Glutamatergic neuron (in vitro differentiated cells): ENCODE measurements at regions not wholly inside any gene's neighbourhood (a gene's known extent, or its start where the extent isn't known, plus 50 kb on each side); places are given as distances from the start of the nearest gene placed in this dataset.
"Not testable (repeated sequence)": the region's sequence is repeated elsewhere in the genome, so short reads cannot be mapped to it uniquely, and the experiment has no call there.

ENCODE experiments used
- DNase-seq: peaks from one replicate; pipeline ENCODE4 v3.0.0; 2022
- H3K27ac Mint-ChIP-seq: one replicate; pipeline ENCODE4 v1.8.0; 2020; ENCODE audit warnings: mild to moderate bottlenecking, mixed read lengths, inconsistent platforms; ENCODE audit not compliant: unreplicated experiment
- H3K27me3 Mint-ChIP-seq: one replicate; pipeline ENCODE4 v1.8.0; 2020; ENCODE audit warnings: mild to moderate bottlenecking, moderate library complexity, mixed read lengths, inconsistent platforms; ENCODE audit not compliant: unreplicated experiment
- H3K36me3 Mint-ChIP-seq: one replicate; pipeline ENCODE4 v1.8.0; 2020; ENCODE audit warnings: mild to moderate bottlenecking, mixed read lengths, inconsistent platforms; ENCODE audit not compliant: unreplicated experiment
- H3K4me1 Mint-ChIP-seq: one replicate; pipeline ENCODE4 v1.8.0; 2020; ENCODE audit warnings: mild to moderate bottlenecking, low read depth, mixed read lengths, inconsistent platforms; ENCODE audit not compliant: unreplicated experiment
- H3K4me3 Mint-ChIP-seq: one replicate; pipeline ENCODE4 v1.8.0; 2020; ENCODE audit warnings: mild to moderate bottlenecking, mixed read lengths, inconsistent platforms; ENCODE audit not compliant: unreplicated experiment
- H3K9me3 Mint-ChIP-seq: one replicate; pipeline ENCODE4 v1.8.0; 2020; ENCODE audit warnings: mild to moderate bottlenecking, moderate library complexity, mixed read lengths, inconsistent platforms; ENCODE audit not compliant: unreplicated experiment
- TF ChIP-seq, protein P1 (sequence below): fragments of 200-600 bp; sonication (generic); IDR thresholded peaks from one replicate; pipeline ENCODE4 v1.5.0; 2021; ENCODE audit not compliant: partially characterized antibody, unreplicated experiment

DNA sequence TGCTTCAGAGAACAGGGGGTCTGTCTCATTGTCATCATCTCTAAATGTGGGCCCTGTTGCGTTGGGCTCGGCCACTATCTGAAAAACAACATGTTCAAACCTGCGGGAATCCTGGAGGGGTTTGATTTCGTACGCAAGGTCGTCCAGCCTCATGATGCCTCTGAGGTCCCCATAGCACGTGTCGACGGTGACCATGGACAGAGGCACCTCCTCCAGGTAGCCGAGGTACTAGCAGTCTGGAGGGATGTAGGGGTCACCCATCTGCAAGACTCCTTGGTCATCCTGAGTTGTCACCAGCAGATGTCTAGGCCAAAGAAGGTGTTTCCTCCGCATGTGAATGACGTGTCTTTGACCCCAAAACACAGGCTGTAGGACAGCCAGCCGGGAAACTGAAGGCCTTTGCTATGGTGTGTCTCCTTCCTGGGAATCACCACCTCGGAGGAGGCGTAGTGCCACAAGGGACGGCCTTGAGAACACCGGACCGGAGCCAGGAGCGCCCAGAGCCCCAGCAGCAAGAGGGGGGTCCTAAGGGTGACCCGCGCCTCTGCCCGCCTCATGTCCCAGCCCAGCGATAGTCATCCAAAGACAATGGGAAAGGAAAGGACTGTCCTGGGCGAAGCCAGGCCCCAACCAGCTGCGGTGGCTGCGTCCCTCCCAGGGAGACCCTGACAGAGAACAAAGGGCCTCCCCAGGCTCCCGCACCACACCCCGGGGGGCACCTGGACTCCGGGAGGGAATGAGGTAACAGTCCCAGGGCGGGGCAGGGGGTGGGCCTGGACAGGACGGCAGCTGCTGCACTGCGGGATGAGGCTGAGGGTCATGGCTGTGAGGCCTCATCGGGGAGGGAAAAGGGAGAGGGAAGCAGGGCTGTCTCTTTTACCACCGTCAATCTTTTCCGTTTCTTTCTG is 445.5 kb downstream of the TMEM121 start:
- H3K4me3 Mint-ChIP-seq = no peak overlapping the region
- H3K9me3 Mint-ChIP-seq = peaks cover 43% of the 10 kb centered on the region
- peaks cover 4% of the 10 kb centered on the region for H3K36me3 Mint-ChIP-seq

DNA sequence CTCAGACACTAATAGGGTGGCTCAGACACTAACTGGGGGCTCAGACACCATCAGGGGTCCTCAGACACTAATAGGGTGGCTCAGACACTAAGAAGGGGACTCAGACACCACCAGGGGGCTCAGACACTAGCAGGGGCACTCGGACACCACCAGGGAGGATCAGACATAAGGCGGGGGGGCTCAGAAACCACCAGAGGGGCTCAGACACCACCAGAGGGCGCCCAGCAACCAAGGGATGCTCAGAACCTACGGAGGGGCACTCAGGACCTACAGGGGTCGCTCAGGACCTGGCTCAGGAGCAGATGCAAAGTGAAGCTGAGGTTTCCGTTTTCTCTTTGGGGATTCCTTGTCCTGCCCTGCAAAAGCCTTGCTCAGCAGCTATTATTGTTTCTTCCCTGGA is 448.5 kb downstream of the TMEM121 start:
- Mint-ChIP-seq H3K36me3 (no peaks in the 10 kb centered on the region), H3K27me3 (peaks cover 5% of the 10 kb centered on the region), H3K4me3 (no peak overlapping the region), H3K9me3 (peaks cover 28% of the 10 kb centered on the region), H3K4me1 (no peaks in the 10 kb centered on the region), H3K27ac (no peak overlapping the region)
- TF ChIP-seq, protein P1, sequence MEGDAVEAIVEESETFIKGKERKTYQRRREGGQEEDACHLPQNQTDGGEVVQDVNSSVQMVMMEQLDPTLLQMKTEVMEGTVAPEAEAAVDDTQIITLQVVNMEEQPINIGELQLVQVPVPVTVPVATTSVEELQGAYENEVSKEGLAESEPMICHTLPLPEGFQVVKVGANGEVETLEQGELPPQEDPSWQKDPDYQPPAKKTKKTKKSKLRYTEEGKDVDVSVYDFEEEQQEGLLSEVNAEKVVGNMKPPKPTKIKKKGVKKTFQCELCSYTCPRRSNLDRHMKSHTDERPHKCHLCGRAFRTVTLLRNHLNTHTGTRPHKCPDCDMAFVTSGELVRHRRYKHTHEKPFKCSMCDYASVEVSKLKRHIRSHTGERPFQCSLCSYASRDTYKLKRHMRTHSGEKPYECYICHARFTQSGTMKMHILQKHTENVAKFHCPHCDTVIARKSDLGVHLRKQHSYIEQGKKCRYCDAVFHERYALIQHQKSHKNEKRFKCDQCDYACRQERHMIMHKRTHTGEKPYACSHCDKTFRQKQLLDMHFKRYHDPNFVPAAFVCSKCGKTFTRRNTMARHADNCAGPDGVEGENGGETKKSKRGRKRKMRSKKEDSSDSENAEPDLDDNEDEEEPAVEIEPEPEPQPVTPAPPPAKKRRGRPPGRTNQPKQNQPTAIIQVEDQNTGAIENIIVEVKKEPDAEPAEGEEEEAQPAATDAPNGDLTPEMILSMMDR = no peak
- no peak for DNase-seq

More for the DNA sequence above, 445.5 kb downstream of the TMEM121 start:
- DNase-seq = no peak
- Mint-ChIP-seq H3K4me1 (no peaks in the 10 kb centered on the region), H3K27me3 (peaks cover 5% of the 10 kb centered on the region), H3K27ac (no peak overlapping the region)
- TF ChIP-seq, protein P1 = no peak

DNA sequence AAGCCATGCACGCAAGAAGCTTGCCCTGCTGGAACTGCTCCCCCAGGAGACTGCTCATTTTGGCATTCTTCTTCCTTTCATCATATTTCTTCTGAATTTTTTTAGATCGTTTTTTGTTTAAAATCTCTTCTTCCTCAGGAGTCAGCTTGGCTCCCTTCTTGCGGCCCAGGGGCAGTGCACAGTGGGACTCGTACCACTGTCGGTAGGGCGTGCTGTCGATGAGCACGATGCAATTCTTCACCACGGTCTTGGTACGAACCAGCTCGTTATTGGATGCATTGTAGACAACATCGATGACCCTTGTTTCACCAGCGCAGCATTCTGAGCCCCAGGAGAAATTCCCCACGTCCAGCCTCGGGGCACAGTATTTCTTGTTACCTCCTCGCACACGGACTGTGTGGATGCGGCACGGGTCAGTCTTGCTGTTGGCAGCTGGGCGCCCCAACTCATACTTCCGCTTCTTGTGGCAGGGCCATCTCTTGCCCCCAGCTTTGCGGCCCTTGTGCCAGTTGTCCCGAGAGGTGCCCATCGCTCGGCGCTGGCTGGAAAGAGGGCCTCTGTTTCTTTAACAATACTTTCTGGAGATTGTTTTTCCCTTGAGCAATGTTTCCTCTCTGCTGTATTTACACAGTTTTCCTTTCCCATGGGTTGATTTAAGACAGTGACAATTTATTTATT is 452.4 kb downstream of the TMEM121 start:
- Mint-ChIP-seq H3K4me1 (no peaks in the 10 kb centered on the region), H3K9me3 (peaks cover 17% of the 10 kb centered on the region), H3K36me3 (peaks cover 7% of the 10 kb centered on the region), H3K27ac (no peak overlapping the region), H3K27me3 (no peaks in the 10 kb centered on the region), H3K4me3 (no peak overlapping the region)
- TF ChIP-seq, protein P1 = no peak
- DNase-seq = no peak

DNA sequence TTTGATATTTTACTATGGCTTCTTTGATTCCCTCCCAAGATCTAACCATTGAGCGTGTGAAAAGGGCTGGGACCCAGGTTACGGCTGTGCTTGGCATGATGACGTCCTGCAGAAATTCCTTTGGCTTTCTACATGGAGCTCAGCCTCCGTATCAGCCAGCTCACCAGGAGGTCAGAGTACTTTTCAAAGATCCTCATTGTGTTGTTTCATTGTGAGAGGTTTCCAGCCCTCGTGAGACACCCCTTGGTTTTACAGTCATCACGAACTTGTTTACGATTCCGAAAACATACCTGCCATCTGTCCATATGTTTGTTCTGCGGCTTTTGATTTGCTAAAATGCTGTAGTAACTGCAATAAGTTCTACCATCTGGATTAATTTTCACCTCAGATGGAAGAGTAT is 453.1 kb downstream of the TMEM121 start:
- no peak overlapping the region for H3K27ac Mint-ChIP-seq
- peaks cover 7% of the 10 kb centered on the region for H3K36me3 Mint-ChIP-seq
- H3K9me3 Mint-ChIP-seq = peaks cover 13% of the 10 kb centered on the region
- H3K4me1 Mint-ChIP-seq = no peaks in the 10 kb centered on the region
- no peak overlapping the region for H3K4me3 Mint-ChIP-seq
- DNase-seq = no peak
- TF ChIP-seq, protein P1 = no peak
- no peaks in the 10 kb centered on the region for H3K27me3 Mint-ChIP-seq

DNA sequence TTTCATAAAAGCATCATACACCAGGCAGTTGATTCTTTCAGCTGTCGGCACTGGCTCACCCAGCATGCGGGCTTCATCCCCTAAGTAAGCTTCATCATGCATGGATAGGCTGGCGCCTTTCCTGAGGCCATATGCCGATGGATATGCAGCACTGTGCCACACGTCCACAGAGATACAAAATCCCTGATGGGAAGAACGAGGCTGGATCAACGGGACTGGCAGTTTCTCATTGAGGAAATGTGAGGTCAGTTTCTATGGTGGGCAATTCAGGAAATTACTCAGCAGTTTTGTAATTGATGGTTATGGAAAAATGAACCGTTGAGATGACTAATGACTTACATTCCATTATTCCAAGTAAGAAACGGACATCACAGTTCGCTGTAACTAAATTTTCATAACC is 453.8 kb downstream of the TMEM121 start:
- peaks cover 7% of the 10 kb centered on the region for H3K36me3 Mint-ChIP-seq
- no peak overlapping the region for H3K4me3 Mint-ChIP-seq
- no peaks in the 10 kb centered on the region for H3K27me3 Mint-ChIP-seq
- DNase-seq = no peak
- peaks cover 11% of the 10 kb centered on the region for H3K9me3 Mint-ChIP-seq
- TF ChIP-seq, protein P1 = no peak
- no peaks in the 10 kb centered on the region for H3K4me1 Mint-ChIP-seq
- no peak overlapping the region for H3K27ac Mint-ChIP-seq

DNA sequence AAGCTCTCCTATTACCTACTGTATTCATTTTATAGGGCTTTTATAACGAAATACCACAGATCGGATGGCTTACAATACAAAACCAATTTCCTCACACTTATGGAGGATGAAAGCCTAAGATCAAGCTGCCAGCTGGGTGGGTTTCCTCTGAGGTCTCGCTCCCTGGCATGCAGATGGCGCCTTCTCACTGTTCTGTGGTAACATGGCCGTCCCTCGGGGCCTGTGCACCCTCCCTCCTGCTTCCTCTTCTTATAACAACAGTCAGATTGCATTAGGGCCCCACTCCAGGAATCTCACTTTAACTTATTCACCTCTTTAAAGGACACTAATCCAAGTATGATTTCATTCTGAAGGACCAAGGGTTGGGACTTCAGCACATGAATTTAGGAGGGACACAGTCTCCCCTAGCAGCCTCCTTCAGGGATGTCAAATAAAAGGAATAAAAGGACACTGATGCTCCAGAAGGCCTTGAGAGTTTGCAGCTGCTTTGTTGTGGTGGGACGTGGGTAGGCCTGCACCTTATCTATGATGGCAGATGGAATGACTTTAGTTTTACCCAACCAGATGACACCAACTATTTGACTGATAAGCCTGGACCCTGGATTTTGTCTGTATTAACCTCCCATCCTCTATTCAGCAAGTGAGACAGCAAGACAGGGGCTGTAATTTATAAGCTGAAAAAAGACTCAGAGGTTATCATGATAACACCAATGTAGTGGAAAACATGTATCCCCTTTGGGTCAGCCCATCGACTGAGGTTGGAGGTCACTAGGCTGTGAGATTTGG is 455.3 kb downstream of the TMEM121 start:
- not testable (repeated sequence) for H3K9me3 Mint-ChIP-seq, H3K4me3 Mint-ChIP-seq, H3K4me1 Mint-ChIP-seq, H3K27me3 Mint-ChIP-seq, H3K27ac Mint-ChIP-seq, H3K36me3 Mint-ChIP-seq, DNase-seq
